ENCODE measurements at regions not wholly inside any gene's neighbourhood (a gene's known extent, or its start where the extent isn't known, plus 50 kb on each side); places are given as distances from the start of the nearest gene placed in this dataset.
A peak's percentile ranks its signal among the peaks of the same experiment; 100 is the strongest.

- DNase-seq: no peak
- CTCF ChIA-PET: no interaction called here
These were observed 303.2 kb downstream of the OSTF1 start for GRCh38 chr9:75391497-75391896.

GRCh38 chr9:75395336-75395735 lies 307.0 kb downstream of the OSTF1 start:
- ATAC-seq: no peak
- no peak for DNase-seq
- Mint-ChIP-seq H3K27me3 (no peaks in the 10 kb centered on the region), H3K9me3 (ENCODE audit: low read depth) (no peaks in the 10 kb centered on the region), H3K27ac (no peak overlapping the region), H3K4me1 (no peaks in the 10 kb centered on the region), H3K4me3 (no peak overlapping the region), H3K36me3 (no peaks in the 10 kb centered on the region)
- CTCF ChIA-PET: no interaction called here

More at GRCh38 chr9:75391497-75391896, 303.2 kb downstream of the OSTF1 start:
- no peak overlapping the region for H3K27ac Mint-ChIP-seq
- H3K27me3 Mint-ChIP-seq: no peaks in the 10 kb centered on the region
- ATAC-seq: no peak
- no peaks in the 10 kb centered on the region for H3K4me1 Mint-ChIP-seq
- H3K9me3 Mint-ChIP-seq (ENCODE audit: low read depth): no peaks in the 10 kb centered on the region
- no peak overlapping the region for H3K4me3 Mint-ChIP-seq
- H3K36me3 Mint-ChIP-seq: no peaks in the 10 kb centered on the region

- no peak for ATAC-seq
- Mint-ChIP-seq H3K27ac (no peak overlapping the region), H3K4me3 (no peak overlapping the region), H3K27me3 (no peaks in the 10 kb centered on the region), H3K36me3 (no peaks in the 10 kb centered on the region), H3K9me3 (ENCODE audit: low read depth) (no peaks in the 10 kb centered on the region), H3K4me1 (no peaks in the 10 kb centered on the region)
- DNase-seq: no peak
- CTCF ChIA-PET: no interaction called here
These were observed 309.5 kb downstream of the OSTF1 start for GRCh38 chr9:75397836-75398235.

GRCh38 chr9:75408391-75408790 lies 320.1 kb downstream of the OSTF1 start:
- Mint-ChIP-seq H3K27ac (no peak overlapping the region), H3K27me3 (no peaks in the 10 kb centered on the region), H3K4me3 (no peak overlapping the region), H3K9me3 (ENCODE audit: low read depth) (no peaks in the 10 kb centered on the region), H3K36me3 (no peaks in the 10 kb centered on the region), H3K4me1 (no peaks in the 10 kb centered on the region)
- ATAC-seq (no peak), DNase-seq (no peak)
- CTCF ChIA-PET: no interaction called here

- ATAC-seq (no peak), DNase-seq (no peak)
- H3K27ac Mint-ChIP-seq: no peak overlapping the region
- no peaks in the 10 kb centered on the region for H3K36me3 Mint-ChIP-seq
- H3K9me3 Mint-ChIP-seq (ENCODE audit: low read depth): no peaks in the 10 kb centered on the region
- H3K27me3 Mint-ChIP-seq: no peaks in the 10 kb centered on the region
- no peaks in the 10 kb centered on the region for H3K4me1 Mint-ChIP-seq
- H3K4me3 Mint-ChIP-seq: no peak overlapping the region
- CTCF ChIA-PET: no interaction called here
These were observed 322.1 kb downstream of the OSTF1 start for GRCh38 chr9:75410405-75410804.

- no peaks in the 10 kb centered on the region for H3K9me3 Mint-ChIP-seq (ENCODE audit: low read depth)
- no peaks in the 10 kb centered on the region for H3K27me3 Mint-ChIP-seq
- no peaks in the 10 kb centered on the region for H3K36me3 Mint-ChIP-seq
- H3K27ac Mint-ChIP-seq: no peak overlapping the region
- H3K4me3 Mint-ChIP-seq: no peak overlapping the region
- ATAC-seq (no peak), DNase-seq (no peak)
- CTCF ChIA-PET: no interaction called here
- no peaks in the 10 kb centered on the region for H3K4me1 Mint-ChIP-seq
These were observed 326.3 kb downstream of the OSTF1 start for GRCh38 chr9:75414371-75415160.

GRCh38 chr9:75417471-75417870 lies 329.2 kb downstream of the OSTF1 start:
- no peak for DNase-seq
- Mint-ChIP-seq H3K9me3 (ENCODE audit: low read depth) (no peaks in the 10 kb centered on the region), H3K27me3 (no peaks in the 10 kb centered on the region), H3K4me1 (no peaks in the 10 kb centered on the region), H3K36me3 (no peaks in the 10 kb centered on the region), H3K27ac (no peak overlapping the region), H3K4me3 (no peak overlapping the region)
- CTCF ChIA-PET: no interaction called here
- ATAC-seq: no peak

- Mint-ChIP-seq H3K36me3 (no peaks in the 10 kb centered on the region), H3K4me1 (no peaks in the 10 kb centered on the region), H3K9me3 (ENCODE audit: low read depth) (no peaks in the 10 kb centered on the region), H3K27me3 (no peaks in the 10 kb centered on the region), H3K27ac (no peak overlapping the region), H3K4me3 (no peak overlapping the region)
- CTCF ChIA-PET: no interaction called here
- ATAC-seq: no peak
- no peak for DNase-seq
These were observed 330.2 kb downstream of the OSTF1 start for GRCh38 chr9:75418518-75418917.

- no peak for DNase-seq
- no peak overlapping the region for H3K4me3 Mint-ChIP-seq
- no peaks in the 10 kb centered on the region for H3K4me1 Mint-ChIP-seq
- no peaks in the 10 kb centered on the region for H3K36me3 Mint-ChIP-seq
- H3K27me3 Mint-ChIP-seq: no peaks in the 10 kb centered on the region
- CTCF ChIA-PET: no interaction called here
- H3K9me3 Mint-ChIP-seq (ENCODE audit: low read depth): no peaks in the 10 kb centered on the region
- ATAC-seq: peak; percentile 36
- H3K27ac Mint-ChIP-seq: no peak overlapping the region
These were observed 334.7 kb downstream of the OSTF1 start for GRCh38 chr9:75422944-75423522.

- H3K4me1 Mint-ChIP-seq: no peaks in the 10 kb centered on the region
- CTCF ChIA-PET: no interaction called here
- H3K27ac Mint-ChIP-seq: no peak overlapping the region
- H3K4me3 Mint-ChIP-seq: no peak overlapping the region
- no peaks in the 10 kb centered on the region for H3K9me3 Mint-ChIP-seq (ENCODE audit: low read depth)
- no peaks in the 10 kb centered on the region for H3K27me3 Mint-ChIP-seq
- DNase-seq (no peak), ATAC-seq (no peak)
- no peaks in the 10 kb centered on the region for H3K36me3 Mint-ChIP-seq
These were observed 341.5 kb downstream of the OSTF1 start for GRCh38 chr9:75429531-75430475.

- no peak for ATAC-seq
- H3K4me1 Mint-ChIP-seq: no peaks in the 10 kb centered on the region
- H3K4me3 Mint-ChIP-seq: no peak overlapping the region
- no peaks in the 10 kb centered on the region for H3K36me3 Mint-ChIP-seq
- H3K27me3 Mint-ChIP-seq: no peaks in the 10 kb centered on the region
- CTCF ChIA-PET: no interaction called here
- DNase-seq: no peak
- H3K9me3 Mint-ChIP-seq (ENCODE audit: low read depth): no peaks in the 10 kb centered on the region
- H3K27ac Mint-ChIP-seq: no peak overlapping the region
These were observed 343.1 kb downstream of the OSTF1 start for GRCh38 chr9:75431375-75431774.

- Mint-ChIP-seq H3K9me3 (ENCODE audit: low read depth) (no peaks in the 10 kb centered on the region), H3K4me1 (no peaks in the 10 kb centered on the region), H3K27ac (no peak overlapping the region), H3K36me3 (no peaks in the 10 kb centered on the region), H3K27me3 (no peaks in the 10 kb centered on the region), H3K4me3 (no peak overlapping the region)
- ATAC-seq (no peak), DNase-seq (no peak)
- CTCF ChIA-PET: no interaction called here
These were observed 344.1 kb downstream of the OSTF1 start for GRCh38 chr9:75432386-75432785.

- Mint-ChIP-seq H3K4me3 (no peak overlapping the region), H3K36me3 (no peaks in the 10 kb centered on the region), H3K9me3 (ENCODE audit: low read depth) (no peaks in the 10 kb centered on the region), H3K4me1 (no peaks in the 10 kb centered on the region), H3K27ac (no peak overlapping the region), H3K27me3 (no peaks in the 10 kb centered on the region)
- no peak for ATAC-seq
- DNase-seq: no peak
- CTCF ChIA-PET: no interaction called here
These were observed 344.6 kb downstream of the OSTF1 start for GRCh38 chr9:75432888-75433287.

- DNase-seq: no peak
- H3K36me3 Mint-ChIP-seq: no peaks in the 10 kb centered on the region
- no peak overlapping the region for H3K4me3 Mint-ChIP-seq
- ATAC-seq: no peak
- CTCF ChIA-PET: no interaction called here
- no peaks in the 10 kb centered on the region for H3K4me1 Mint-ChIP-seq
- H3K27ac Mint-ChIP-seq: no peak overlapping the region
- H3K27me3 Mint-ChIP-seq: no peaks in the 10 kb centered on the region
- no peaks in the 10 kb centered on the region for H3K9me3 Mint-ChIP-seq (ENCODE audit: low read depth)
These were observed 350.4 kb downstream of the OSTF1 start for GRCh38 chr9:75438716-75439115.

Data from activated CD8-positive, alpha-beta memory T cell treated with anti-CD3 and anti-CD28 coated beads, Interleukin-2, amount 10 ng/mL, durations not matched to agents 7 days and 5 days (primary cell).